PFSK-1 (cell line): ENCODE measurements at regions not wholly inside any gene's neighbourhood (a gene's known extent, or its start where the extent isn't known, plus 50 kb on each side); places are given as distances from the start of the nearest gene placed in this dataset.

Source experiments
- FOXP2 ChIP-seq: optimal IDR thresholded peaks from 2 replicates; pipeline ENCODE3; 2011; ENCODE audit warnings: borderline replicate concordance, control low read depth, inconsistent platforms; ENCODE audit not compliant: insufficient read depth; ENCODE audit errors: extremely low read length, extremely low read depth
- POLR2AphosphoS5 ChIP-seq: IDR thresholded peaks from 2 replicates; pipeline ENCODE4 v1.6.1; 2012; ENCODE audit warnings: low read depth, mild to moderate bottlenecking, control low read depth, low read length, moderate library complexity
- REST ChIP-seq, 2 experiments: IDR thresholded peaks; 2 replicates each; pipeline versions ENCODE4 v1.6.1 to v1.8.0; 2011 to 2012; ENCODE audit warnings: low read depth in 2 of 2, low read length in 2 of 2, control low read depth in 1 of 2, inconsistent platforms in 1 of 2, mild to moderate bottlenecking in 1 of 2, moderate library complexity in 1 of 2; ENCODE audit not compliant: insufficient read depth in 1 of 2
- SIN3A ChIP-seq: IDR thresholded peaks from 2 replicates; pipeline ENCODE4 v1.6.1; 2012; ENCODE audit warnings: mild to moderate bottlenecking, low read length, moderate library complexity, borderline replicate concordance; ENCODE audit not compliant: insufficient read depth
- TAF1 ChIP-seq: IDR thresholded peaks from 2 replicates; pipeline ENCODE4 v1.6.1; 2012; ENCODE audit warnings: low read length, control low read depth, borderline replicate concordance; ENCODE audit not compliant: insufficient read depth

GRCh38 chr5:118022062-118022461 lies 966.3 kb downstream of the DTWD2 start:
- no peak for TF ChIP-seq SIN3A
- no peak for TF ChIP-seq FOXP2
- no peak for TF ChIP-seq REST (IDR thresholded peaks at IDR 0.05; ENCODE audit: insufficient read depth in 1 of 2, low read depth in 2 of 2, low read length in 2 of 2)
- no peak for TF ChIP-seq POLR2AphosphoS5
- TF ChIP-seq TAF1, result no peak

- TF ChIP-seq REST (IDR thresholded peaks at IDR 0.05; ENCODE audit: insufficient read depth in 1 of 2, low read depth in 2 of 2, low read length in 2 of 2), result no peak
- TF ChIP-seq TAF1, result no peak
Observed at GRCh38 chr5:118017536-118017935, 970.8 kb downstream of the DTWD2 start.

- TF ChIP-seq TAF1, result no peak
- no peak for TF ChIP-seq SIN3A
- TF ChIP-seq REST (IDR thresholded peaks at IDR 0.05; ENCODE audit: insufficient read depth in 1 of 2, low read depth in 2 of 2, low read length in 2 of 2), result no peak
- no peak for TF ChIP-seq FOXP2
- TF ChIP-seq POLR2AphosphoS5, result no peak
Observed at GRCh38 chr5:118016396-118016795, 972.0 kb downstream of the DTWD2 start.

- TF ChIP-seq SIN3A, result no peak
Observed at GRCh38 chr5:118015511-118015910, 972.8 kb downstream of the DTWD2 start.

GRCh38 chr5:118009741-118010297 lies 978.5 kb downstream of the DTWD2 start:
- TF ChIP-seq POLR2AphosphoS5, result no peak
- TF ChIP-seq TAF1, result no peak
- TF ChIP-seq REST (IDR thresholded peaks at IDR 0.05; ENCODE audit: insufficient read depth in 1 of 2, low read depth in 2 of 2, low read length in 2 of 2), result no peak
- no peak for TF ChIP-seq FOXP2
- no peak for TF ChIP-seq SIN3A
